Hepatocyte (in vitro differentiated cells): ENCODE measurements at regions not wholly inside any gene's neighbourhood (a gene's known extent, or its start where the extent isn't known, plus 50 kb on each side); places are given as distances from the start of the nearest gene placed in this dataset.
"Not testable (repeated sequence)": the region's sequence is repeated elsewhere in the genome, so short reads cannot be mapped to it uniquely, and the experiment has no call there.

Experiments
- DNase-seq: peaks from one replicate; pipeline ENCODE4 v3.0.0-alpha.2; 2016; ENCODE audit warnings: low spot score
- H2AFZ ChIP-seq: fragments of 200-600 bp; sonication (generic); 2 replicates; pipeline ENCODE4 v1.6.0; 2016; ENCODE audit warnings: antibody characterized with exemption, mild to moderate bottlenecking
- H3K27ac ChIP-seq: fragments of 200-600 bp; sonication (generic); 2 replicates; pipeline ENCODE4 v1.5.1; 2016; ENCODE audit warnings: mild to moderate bottlenecking
- H3K27me3 ChIP-seq: fragments of 200-600 bp; sonication (generic); 2 replicates; pipeline ENCODE4 v1.6.1; 2016
- H3K36me3 ChIP-seq: fragments of 200-600 bp; sonication (generic); replicated peaks from 2 replicates; pipeline ENCODE4 v1.5.1; 2016; ENCODE audit warnings: low read depth; ENCODE audit not compliant: insufficient read depth
- H3K4me1 ChIP-seq: fragments of 200-600 bp; sonication (generic); 2 replicates; pipeline ENCODE4 v1.5.1; 2016; ENCODE audit warnings: mild to moderate bottlenecking, moderate library complexity; ENCODE audit not compliant: insufficient read depth
- H3K4me2 ChIP-seq: fragments of 200-600 bp; sonication (generic); 2 replicates; pipeline ENCODE4 v1.6.0; 2016
- H3K4me3 ChIP-seq: fragments of 200-600 bp; sonication (generic); 2 replicates; pipeline ENCODE4 v1.5.1; 2016; ENCODE audit warnings: mild to moderate bottlenecking
- H3K79me2 ChIP-seq: fragments of 200-600 bp; sonication (generic); 2 replicates; pipeline ENCODE4 v1.6.0; 2017; ENCODE audit warnings: mild to moderate bottlenecking
- H3K9me2 ChIP-seq: fragments of 200-600 bp; sonication (generic); replicated peaks from 2 replicates; pipeline ENCODE4 v1.6.0; 2017; ENCODE audit warnings: mild to moderate bottlenecking; ENCODE audit not compliant: insufficient read depth
- H3K9me3 ChIP-seq: fragments of 200-600 bp; sonication (generic); 2 replicates; pipeline ENCODE4 v1.5.1; 2016; ENCODE audit warnings: low read depth, mild to moderate bottlenecking
- H4K20me1 ChIP-seq: fragments of 200-600 bp; sonication (generic); 2 replicates; pipeline ENCODE4 v1.6.0; 2016; ENCODE audit warnings: mild to moderate bottlenecking; ENCODE audit not compliant: insufficient read depth, poor library complexity, severe bottlenecking
- EZH2 ChIP-seq: fragments of 200-600 bp; sonication (generic); IDR thresholded peaks from 2 replicates; pipeline ENCODE4 v1.6.1; 2016; ENCODE audit warnings: antibody characterized with exemption, mild to moderate bottlenecking, borderline replicate concordance
- EZH2phosphoT487 ChIP-seq: fragments of 200-600 bp; sonication (generic); IDR thresholded peaks from one replicate; pipeline ENCODE4 v1.6.1; 2018; ENCODE audit warnings: antibody characterized with exemption, mild to moderate bottlenecking, low read depth, moderate library complexity; ENCODE audit not compliant: unreplicated experiment, severe bottlenecking
- WGBS: methylation state at CpG from one replicate; pipeline ENCODE4 v1.1.6; 2016; ENCODE audit warnings: low lambda C conversion rate; ENCODE audit errors: missing lambda C conversion rate; 5-methylcytosine and 5-hydroxymethylcytosine counted together
- TF ChIP-seq, protein P1 (sequence below): fragments of 200-600 bp; sonication (generic); IDR thresholded peaks from 2 replicates; pipeline ENCODE4 v1.5.1; 2016; ENCODE audit warnings: antibody characterized with exemption, mild to moderate bottlenecking; ENCODE audit not compliant: poor library complexity

DNA sequence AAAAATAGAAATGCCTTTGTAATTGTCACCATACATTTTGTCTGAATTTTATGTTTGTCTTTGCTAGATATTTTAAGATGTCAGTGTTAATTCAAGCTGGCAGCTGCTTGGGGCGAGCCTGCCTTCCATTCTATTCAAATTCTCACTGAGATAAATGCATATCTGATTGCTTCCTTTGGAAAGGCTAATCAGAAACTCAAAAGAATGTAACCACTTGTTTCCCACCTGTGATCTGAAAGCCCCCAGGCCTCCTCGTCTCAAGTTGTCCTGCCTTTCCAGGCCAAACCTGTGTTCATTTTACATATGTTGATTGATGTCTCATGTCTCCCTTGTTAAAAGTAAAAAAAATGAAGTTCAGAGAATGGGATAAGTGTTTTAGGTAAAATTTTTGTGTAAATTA lies 318.7 kb upstream of the TECRL start:
- TF ChIP-seq, protein P1, sequence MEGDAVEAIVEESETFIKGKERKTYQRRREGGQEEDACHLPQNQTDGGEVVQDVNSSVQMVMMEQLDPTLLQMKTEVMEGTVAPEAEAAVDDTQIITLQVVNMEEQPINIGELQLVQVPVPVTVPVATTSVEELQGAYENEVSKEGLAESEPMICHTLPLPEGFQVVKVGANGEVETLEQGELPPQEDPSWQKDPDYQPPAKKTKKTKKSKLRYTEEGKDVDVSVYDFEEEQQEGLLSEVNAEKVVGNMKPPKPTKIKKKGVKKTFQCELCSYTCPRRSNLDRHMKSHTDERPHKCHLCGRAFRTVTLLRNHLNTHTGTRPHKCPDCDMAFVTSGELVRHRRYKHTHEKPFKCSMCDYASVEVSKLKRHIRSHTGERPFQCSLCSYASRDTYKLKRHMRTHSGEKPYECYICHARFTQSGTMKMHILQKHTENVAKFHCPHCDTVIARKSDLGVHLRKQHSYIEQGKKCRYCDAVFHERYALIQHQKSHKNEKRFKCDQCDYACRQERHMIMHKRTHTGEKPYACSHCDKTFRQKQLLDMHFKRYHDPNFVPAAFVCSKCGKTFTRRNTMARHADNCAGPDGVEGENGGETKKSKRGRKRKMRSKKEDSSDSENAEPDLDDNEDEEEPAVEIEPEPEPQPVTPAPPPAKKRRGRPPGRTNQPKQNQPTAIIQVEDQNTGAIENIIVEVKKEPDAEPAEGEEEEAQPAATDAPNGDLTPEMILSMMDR = no peak
- TF ChIP-seq EZH2phosphoT487 = no peak
- no peak for TF ChIP-seq EZH2
- no peaks in the 10 kb centered on the region for H3K27me3 ChIP-seq
- no peaks in the 10 kb centered on the region for H4K20me1 ChIP-seq
- 43% methylated on average over 2 of the region's 2 CpGs for WGBS
- H3K4me3 ChIP-seq = no peak overlapping the region
- no peaks in the 10 kb centered on the region for H3K4me1 ChIP-seq
- H3K9me2 ChIP-seq = no peaks in the 10 kb centered on the region
- no peak overlapping the region for H2AFZ ChIP-seq
- H3K79me2 ChIP-seq = no peaks in the 10 kb centered on the region
- H3K9me3 ChIP-seq = no peaks in the 10 kb centered on the region
- no peaks in the 10 kb centered on the region for H3K36me3 ChIP-seq
- H3K27ac ChIP-seq = no peak overlapping the region
- no peak for DNase-seq
- no peak overlapping the region for H3K4me2 ChIP-seq

DNA sequence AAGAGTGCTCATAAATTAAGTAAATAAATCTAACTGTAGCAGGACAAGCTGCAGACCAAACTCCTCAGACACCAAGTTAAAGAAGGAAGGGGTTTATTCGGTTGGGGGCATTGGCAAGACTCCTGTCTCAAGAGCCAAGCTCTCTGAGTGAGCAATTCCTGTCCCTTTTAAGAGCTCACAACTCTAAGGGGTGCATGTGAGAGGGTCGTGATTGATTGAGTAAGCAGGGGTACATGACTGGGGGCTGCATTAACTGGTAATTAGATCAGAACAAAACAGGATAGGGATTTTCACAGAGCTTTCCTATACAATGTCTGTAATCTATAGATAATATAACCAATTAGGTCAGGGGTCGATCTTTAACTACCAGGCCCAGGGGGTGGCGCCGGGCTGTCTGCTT lies 318.1 kb upstream of the TECRL start:
- not testable (repeated sequence) for H3K27ac ChIP-seq, H3K4me2 ChIP-seq, H3K4me3 ChIP-seq, H3K9me2 ChIP-seq, H2AFZ ChIP-seq, H3K36me3 ChIP-seq, H3K27me3 ChIP-seq, H3K79me2 ChIP-seq, H3K4me1 ChIP-seq, DNase-seq, H3K9me3 ChIP-seq, H4K20me1 ChIP-seq
- 72% methylated on average over 5 of the region's 5 CpGs for WGBS

DNA sequence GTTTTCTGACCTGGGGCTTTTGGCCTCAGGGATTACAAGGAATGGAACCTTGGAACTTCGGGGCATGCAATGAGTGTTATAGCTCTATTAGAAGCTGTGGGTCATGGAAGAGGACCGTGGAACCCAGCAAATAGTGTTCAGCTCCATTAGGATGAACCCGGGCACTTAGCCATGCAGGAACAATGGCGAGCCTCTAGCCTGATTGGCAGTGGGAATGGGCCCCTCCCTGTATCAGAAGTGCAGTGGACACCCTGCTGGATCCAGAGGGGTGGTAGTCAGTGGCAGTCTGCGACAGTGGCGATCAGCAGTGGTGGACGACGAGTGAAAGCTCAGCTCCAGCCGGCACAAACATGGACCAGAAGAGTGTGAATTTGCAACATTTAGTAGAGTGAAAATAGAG lies 315.4 kb upstream of the TECRL start:
- no peaks in the 10 kb centered on the region for H3K9me2 ChIP-seq
- no peak overlapping the region for H3K4me2 ChIP-seq
- no peaks in the 10 kb centered on the region for H3K27me3 ChIP-seq
- no peaks in the 10 kb centered on the region for H3K9me3 ChIP-seq
- no peaks in the 10 kb centered on the region for H4K20me1 ChIP-seq
- H3K27ac ChIP-seq = no peak overlapping the region
- no peak for TF ChIP-seq EZH2
- TF ChIP-seq, protein P1 = no peak
- no peak for TF ChIP-seq EZH2phosphoT487
- H2AFZ ChIP-seq = no peak overlapping the region
- no peak overlapping the region for H3K4me3 ChIP-seq
- WGBS = 88% methylated on average over 9 of the region's 9 CpGs
- no peaks in the 10 kb centered on the region for H3K4me1 ChIP-seq
- no peak for DNase-seq
- H3K79me2 ChIP-seq = no peaks in the 10 kb centered on the region
- H3K36me3 ChIP-seq = no peaks in the 10 kb centered on the region

DNA sequence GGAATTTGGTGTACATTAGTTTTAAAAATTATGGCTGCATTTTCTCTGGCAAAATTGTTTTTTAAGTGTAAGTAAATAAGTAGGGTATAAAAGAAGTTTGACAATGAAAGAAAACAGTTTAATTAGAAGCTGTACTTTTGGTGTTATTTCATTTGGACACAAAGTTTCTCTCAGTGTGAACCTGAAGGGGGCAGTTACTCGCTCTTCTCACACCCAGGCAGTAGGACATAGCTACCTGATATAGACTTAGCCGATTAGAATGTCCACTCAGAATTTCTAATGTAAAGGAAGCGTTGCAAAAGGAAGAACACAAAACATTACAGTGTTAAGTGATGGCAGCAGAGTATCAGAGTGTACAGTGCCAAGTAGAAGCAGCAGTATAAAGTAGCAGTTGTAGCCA lies 311.9 kb upstream of the TECRL start:
- H3K27ac ChIP-seq = no peak overlapping the region
- no peaks in the 10 kb centered on the region for H3K27me3 ChIP-seq
- no peaks in the 10 kb centered on the region for H3K4me1 ChIP-seq
- no peaks in the 10 kb centered on the region for H3K9me2 ChIP-seq
- 88% methylated on average over 3 of the region's 3 CpGs for WGBS
- DNase-seq = no peak
- H3K4me3 ChIP-seq = no peak overlapping the region
- no peaks in the 10 kb centered on the region for H3K9me3 ChIP-seq
- H3K79me2 ChIP-seq = no peaks in the 10 kb centered on the region
- no peak overlapping the region for H3K4me2 ChIP-seq
- no peak for TF ChIP-seq EZH2
- TF ChIP-seq, protein P1 = no peak
- TF ChIP-seq EZH2phosphoT487 = no peak
- H3K36me3 ChIP-seq = no peaks in the 10 kb centered on the region
- H2AFZ ChIP-seq = no peak overlapping the region
- H4K20me1 ChIP-seq = no peaks in the 10 kb centered on the region
